Sigmoid colon (tissue), 6 donors: ENCODE measurements at regions not wholly inside any gene's neighbourhood (a gene's known extent, or its start where the extent isn't known, plus 50 kb on each side); places are given as distances from the start of the nearest gene placed in this dataset.

Experiments
- DNase-seq: peaks from one replicate; pipeline ENCODE4 v3.0.0-alpha.2; 2019
- H3K27ac ChIP-seq, 4 donors: fragments of 200-600 bp; sonication (generic); one replicate each; pipeline ENCODE4 v1.5.1; 2016 to 2019; ENCODE audit warnings: mild to moderate bottlenecking in 1 of 4
- H3K27me3 ChIP-seq, 3 donors: fragments of 200-600 bp; sonication (generic); one replicate each; pipeline ENCODE4 v1.5.1; 2019; ENCODE audit warnings: mild to moderate bottlenecking in 1 of 3
- H3K36me3 ChIP-seq, 4 donors: fragments of 200-600 bp; sonication (generic); one replicate each; pipeline ENCODE4 v1.5.1; 2016 to 2019
- H3K4me1 ChIP-seq, 4 donors: fragments of 200-600 bp; sonication (generic); one replicate each; pipeline ENCODE4 v1.5.1; 2017 to 2019
- H3K4me3 ChIP-seq, 4 donors: fragments of 200-600 bp; sonication (generic); one replicate each; pipeline ENCODE4 v1.5.1; 2017 to 2019; ENCODE audit warnings: mild to moderate bottlenecking in 2 of 4, moderate library complexity in 1 of 4
- H3K9me3 ChIP-seq, 4 donors: fragments of 200-600 bp in 3 of 4; sonication (generic) in 3 of 4; one replicate each; pipeline versions ENCODE4 v1.5.1 to v1.6.1; 2013 to 2019
- CTCF ChIP-seq, 4 experiments: fragments of 450-650 bp in 3 of 4; fragments of 200-600 bp in 1 of 4; IDR thresholded peaks; one replicate each; pipeline ENCODE4 v1.5.1; 2016 to 2019; ENCODE audit warnings: antibody characterized with exemption in 4 of 4, mild to moderate bottlenecking in 3 of 4, moderate library complexity in 2 of 4
- EP300 ChIP-seq, 4 donors: sonication (generic); formaldehyde crosslinking; IDR thresholded peaks; one replicate each; pipeline ENCODE4 v1.6.1; 2017; ENCODE audit warnings: antibody characterized with exemption in 4 of 4
- POLR2A ChIP-seq, 2 donors: fragments of 450-650 bp; IDR thresholded peaks; one replicate each; pipeline ENCODE4 v1.6.1; 2016; ENCODE audit warnings: antibody characterized with exemption in 2 of 2, mild to moderate bottlenecking in 2 of 2, moderate library complexity in 2 of 2
- POLR2AphosphoS5 ChIP-seq, 4 donors: sonication (generic); formaldehyde crosslinking; IDR thresholded peaks; one replicate each; pipeline ENCODE4 v1.6.1; 2017; ENCODE audit warnings: antibody characterized with exemption in 4 of 4
- WGBS, 2 donors: extraction: QIAGEN DNeasy Blood & Tissue Kit; methylation state at CpG; one replicate each; pipeline ENCODE4 v1.1.7; 2013; 5-methylcytosine and 5-hydroxymethylcytosine counted together
- intact Hi-C: fragments of 100-400 bp; cut with DNase I; formaldehyde crosslinking; loops from one replicate; pipeline ENCODE4 v1.15.1; 2023
- donor health status: healthy with polysubstance abuse.
- donor health status: healthy.

- no peak overlapping the region for H3K4me3 ChIP-seq
- TF ChIP-seq EP300 (IDR thresholded peaks at IDR 0.05) (no peak), POLR2AphosphoS5 (IDR thresholded peaks at IDR 0.05) (no peak), CTCF (IDR thresholded peaks at IDR 0.05) (no peak), POLR2A (IDR thresholded peaks at IDR 0.05) (no peak)
- no peaks in the 10 kb centered on the region for H3K27me3 ChIP-seq
- no peaks in the 10 kb centered on the region for H3K4me1 ChIP-seq
- H3K9me3 ChIP-seq = no peaks in the 10 kb centered on the region
- no peaks in the 10 kb centered on the region for H3K36me3 ChIP-seq
- H3K27ac ChIP-seq = no peak overlapping the region
- 86 to 88% methylated on average over 7 of the region's 7 CpGs for WGBS, 2 donors
- no peak for DNase-seq
- intact Hi-C loops = no loop called here
These were observed 974.4 kb downstream of the BCL11B start for GRCh38 chr14:98297567-98297966.

- no peak for DNase-seq
- H3K36me3 ChIP-seq = no peaks in the 10 kb centered on the region
- TF ChIP-seq POLR2A (IDR thresholded peaks at IDR 0.05) = no peak
- TF ChIP-seq EP300 (IDR thresholded peaks at IDR 0.05) = no peak
- no peak for TF ChIP-seq POLR2AphosphoS5 (IDR thresholded peaks at IDR 0.05)
- no peak for TF ChIP-seq CTCF (IDR thresholded peaks at IDR 0.05)
- H3K4me1 ChIP-seq = no peaks in the 10 kb centered on the region
- H3K9me3 ChIP-seq = no peaks in the 10 kb centered on the region
- intact Hi-C loops = no loop called here
- no peak overlapping the region for H3K4me3 ChIP-seq
- H3K27ac ChIP-seq = no peak overlapping the region
- WGBS, 2 donors = 85 to 88% methylated on average over 8 of the region's 8 CpGs
- H3K27me3 ChIP-seq = no peaks in the 10 kb centered on the region
These were observed 973.3 kb downstream of the BCL11B start for GRCh38 chr14:98298481-98299244.

GRCh38 chr14:98301681-98302080 is 970.3 kb downstream of the BCL11B start:
- no peak overlapping the region for H3K27ac ChIP-seq
- H3K9me3 ChIP-seq = no peaks in the 10 kb centered on the region
- no peak for DNase-seq
- 73 to 85% methylated on average over 4 of the region's 4 CpGs for WGBS, 2 donors
- no peaks in the 10 kb centered on the region for H3K36me3 ChIP-seq
- TF ChIP-seq POLR2AphosphoS5 (IDR thresholded peaks at IDR 0.05) (no peak), EP300 (IDR thresholded peaks at IDR 0.05) (no peak), CTCF (IDR thresholded peaks at IDR 0.05) (no peak), POLR2A (IDR thresholded peaks at IDR 0.05) (no peak)
- intact Hi-C loops = no loop called here
- no peaks in the 10 kb centered on the region for H3K4me1 ChIP-seq
- no peaks in the 10 kb centered on the region for H3K27me3 ChIP-seq
- no peak overlapping the region for H3K4me3 ChIP-seq

- no peak for DNase-seq
- intact Hi-C loops = no loop called here
- Histone ChIP-seq H3K4me3 (no peak overlapping the region), H3K27me3 (no peaks in the 10 kb centered on the region), H3K27ac (no peak overlapping the region), H3K4me1 (no peaks in the 10 kb centered on the region), H3K9me3 (no peaks in the 10 kb centered on the region), H3K36me3 (no peaks in the 10 kb centered on the region)
- 22 to 71% methylated on average over 3 of the region's 3 CpGs for WGBS, 2 donors
- TF ChIP-seq POLR2AphosphoS5 (IDR thresholded peaks at IDR 0.05) (no peak), POLR2A (IDR thresholded peaks at IDR 0.05) (no peak), CTCF (IDR thresholded peaks at IDR 0.05) (no peak), EP300 (IDR thresholded peaks at IDR 0.05) (no peak)
These were observed 967.4 kb downstream of the BCL11B start for GRCh38 chr14:98304574-98304973.

- H3K27me3 ChIP-seq = no peaks in the 10 kb centered on the region
- no peak overlapping the region for H3K27ac ChIP-seq
- intact Hi-C loops = no loop called here
- H3K36me3 ChIP-seq = no peaks in the 10 kb centered on the region
- no peaks in the 10 kb centered on the region for H3K9me3 ChIP-seq
- TF ChIP-seq POLR2AphosphoS5 (IDR thresholded peaks at IDR 0.05) = no peak
- TF ChIP-seq POLR2A (IDR thresholded peaks at IDR 0.05) = no peak
- no peak for TF ChIP-seq EP300 (IDR thresholded peaks at IDR 0.05)
- no peak for TF ChIP-seq CTCF (IDR thresholded peaks at IDR 0.05)
- 50 to 70% methylated on average over 1 of the region's 1 CpG for WGBS, 2 donors
- H3K4me3 ChIP-seq = no peak overlapping the region
- DNase-seq = no peak
- no peaks in the 10 kb centered on the region for H3K4me1 ChIP-seq
These were observed 962.4 kb downstream of the BCL11B start for GRCh38 chr14:98309591-98309990.
